CD4-positive, alpha-beta T cell treated with Interleukin-6 at 100 ng/mL for 8 hours (primary cell): ENCODE measurements at regions not wholly inside any gene's neighbourhood (a gene's known extent, or its start where the extent isn't known, plus 50 kb on each side); places are given as distances from the start of the nearest gene placed in this dataset.

ENCODE experiments used
- DNase-seq: peaks from one replicate; pipeline ENCODE4 v3.0.0-alpha.2; 2020; ENCODE audit warnings: mixed read lengths, low spot score

GRCh38 chr6:14031516-14031915, 86.1 kb upstream of the CD83 start:
- no peak for DNase-seq

DNA sequence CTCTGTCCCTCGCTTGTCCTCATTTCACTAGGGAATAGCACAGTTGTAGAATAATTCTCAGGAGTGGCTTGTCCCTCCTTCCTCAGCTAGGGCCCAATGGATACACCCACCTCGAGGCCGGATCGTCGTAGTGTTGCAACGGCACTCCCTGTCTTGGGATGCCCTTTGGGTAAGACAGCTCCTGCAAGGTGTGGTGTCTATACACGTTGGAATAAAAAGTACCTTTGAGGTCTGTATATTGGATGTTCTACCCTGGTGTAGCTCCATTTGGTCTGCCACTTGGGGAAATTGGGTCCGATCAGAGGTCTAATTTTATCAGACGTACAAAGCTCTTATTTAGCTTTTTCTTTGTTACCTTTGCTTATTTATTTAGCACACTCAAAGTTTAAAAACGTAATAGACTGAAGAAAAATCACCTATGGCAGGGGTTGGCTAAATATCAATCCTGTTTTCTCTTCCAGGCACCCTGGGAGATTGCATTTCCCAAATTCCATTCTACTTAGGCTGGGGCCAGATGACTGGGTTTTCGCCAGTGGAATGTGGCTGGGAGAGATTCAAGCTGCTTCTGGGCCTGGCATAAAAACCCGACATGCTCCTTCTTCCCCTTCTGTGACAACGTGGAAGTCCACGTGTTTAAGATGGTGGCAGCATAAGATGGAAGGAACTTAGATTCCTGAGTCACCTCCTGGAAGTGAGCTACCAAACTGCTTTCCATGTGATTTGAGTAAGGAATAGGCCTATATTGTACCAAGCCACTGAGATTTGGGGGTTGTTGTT, 82.3 kb upstream of the CD83 start:
- DNase-seq = no peak

- no peak for DNase-seq
Observed at GRCh38 chr6:14035874-14036273, 81.7 kb upstream of the CD83 start.

GRCh38 chr6:14036911-14037310, 80.7 kb upstream of the CD83 start:
- DNase-seq = no peak

GRCh38 chr6:14037402-14038277, 79.9 kb upstream of the CD83 start:
- DNase-seq = no peak

- DNase-seq = no peak
Observed at GRCh38 chr6:14038467-14039437, 78.8 kb upstream of the CD83 start.

GRCh38 chr6:14040042-14040441, 77.5 kb upstream of the CD83 start:
- DNase-seq = no peak

DNA sequence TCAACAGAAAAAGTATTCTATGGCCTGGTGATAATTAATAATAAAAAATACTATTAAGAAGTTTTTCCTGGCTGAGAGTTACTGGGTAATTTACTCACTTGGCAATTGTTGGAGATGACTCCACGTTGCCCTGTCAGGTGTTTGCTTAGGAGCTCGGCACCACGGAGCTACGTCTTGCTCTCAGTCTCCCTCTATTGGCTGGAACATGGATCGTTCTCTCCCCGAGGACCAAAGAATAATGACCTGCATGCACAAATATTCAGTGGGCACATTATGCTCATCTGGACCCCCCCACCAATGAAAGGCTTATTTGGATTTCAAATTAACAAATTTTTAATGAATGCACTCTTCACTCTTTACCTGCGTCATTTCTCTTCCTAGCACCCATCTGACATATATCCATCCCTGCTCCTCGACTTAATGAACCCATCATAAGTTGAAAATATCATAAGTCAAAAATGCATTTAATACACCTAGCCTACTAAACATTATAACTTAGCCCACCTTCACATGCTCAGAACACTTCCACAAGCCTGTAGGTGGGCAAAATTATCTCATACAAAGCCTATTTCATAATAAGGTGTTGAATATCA, 71.0 kb upstream of the CD83 start:
- peak; percentile 37 for DNase-seq

DNA sequence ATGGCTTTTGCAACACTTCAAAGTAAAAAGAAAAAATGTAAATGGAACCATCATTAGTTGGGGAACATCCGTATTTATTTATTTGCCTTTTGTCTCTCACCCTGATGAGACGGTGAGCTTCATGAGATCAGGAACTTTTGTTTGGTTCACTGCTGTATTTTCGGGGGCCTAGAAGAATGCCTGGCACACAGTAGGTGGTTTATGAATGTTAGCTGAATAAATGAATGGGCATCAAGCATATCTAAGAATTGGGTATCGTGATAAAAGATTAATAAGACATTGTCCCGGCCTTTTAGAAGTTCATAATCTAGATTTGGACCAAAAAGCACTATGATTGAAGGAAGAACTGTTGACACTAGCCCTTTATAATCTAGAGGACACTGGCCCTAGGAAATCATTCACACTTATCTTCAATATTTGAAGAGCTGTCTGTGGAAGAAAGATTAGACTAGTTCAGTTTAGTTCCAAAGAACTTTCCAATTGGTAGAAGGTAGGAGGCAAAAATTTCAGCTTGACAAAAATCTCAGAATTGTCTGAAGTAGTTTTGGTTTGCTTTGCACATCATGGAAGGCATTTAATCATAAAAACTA, 70.3 kb upstream of the CD83 start:
- no peak for DNase-seq

- DNase-seq = no peak
Observed at GRCh38 chr6:14048837-14049236, 68.7 kb upstream of the CD83 start.

DNA sequence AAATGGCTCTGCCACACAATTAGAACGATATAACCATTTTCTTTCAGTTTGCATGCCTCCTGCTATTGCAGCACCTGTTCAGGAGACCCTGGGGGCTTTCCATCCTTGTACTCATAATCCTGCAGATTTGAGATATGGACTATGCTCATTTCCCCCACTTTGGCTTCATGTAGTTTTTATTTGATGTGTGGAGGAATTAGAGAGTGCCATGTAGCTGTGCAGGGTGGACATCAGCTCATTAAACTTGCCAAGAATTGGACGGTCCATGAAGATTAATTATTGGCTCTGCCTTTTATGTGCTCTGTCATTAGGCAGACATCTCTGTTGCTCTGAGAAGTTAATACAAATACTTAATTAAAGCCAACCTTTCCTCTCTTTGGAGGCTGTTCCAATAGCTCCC, 66.2 kb upstream of the CD83 start:
- no peak for DNase-seq

DNA sequence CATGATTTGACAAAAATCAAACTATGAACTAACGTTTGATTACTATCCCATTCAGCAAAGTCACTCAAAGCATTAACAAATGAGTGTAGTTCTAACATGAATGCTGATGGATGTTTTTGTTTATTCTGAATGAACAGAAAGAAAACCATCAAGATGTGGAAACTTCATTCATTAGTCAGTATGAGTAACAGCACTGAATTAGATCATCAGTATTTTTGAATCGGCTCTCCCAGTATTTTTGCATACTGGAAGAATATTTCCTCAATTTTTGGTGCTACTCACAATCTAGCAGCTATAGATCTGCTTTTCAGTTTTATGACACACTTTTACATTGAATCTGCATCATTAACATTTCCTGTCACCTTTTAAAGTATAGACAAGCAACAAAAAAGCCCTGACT, 63.8 kb upstream of the CD83 start:
- no peak for DNase-seq

- DNase-seq = no peak
Observed at GRCh38 chr6:14055541-14055940, 62.0 kb upstream of the CD83 start.

GRCh38 chr6:14058029-14058695, 59.4 kb upstream of the CD83 start:
- no peak for DNase-seq

DNA sequence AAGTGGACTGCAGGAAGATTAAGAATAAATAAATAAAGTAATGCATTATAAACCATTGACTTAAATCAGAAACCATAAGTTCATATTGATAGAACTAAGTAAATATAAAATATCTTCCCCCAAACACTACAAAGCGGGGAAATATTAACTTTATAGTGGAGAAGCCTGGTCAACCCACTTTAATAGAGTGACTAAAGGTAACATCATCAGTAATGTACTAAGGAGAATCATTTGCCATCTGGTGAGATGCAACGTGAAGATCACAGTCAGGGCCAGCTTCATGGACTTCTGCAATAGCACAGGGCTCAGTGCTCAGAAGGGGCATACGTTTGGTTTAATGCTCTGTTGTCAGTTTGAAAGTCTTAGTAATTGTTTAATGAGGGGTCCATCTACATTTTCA, 58.8 kb upstream of the CD83 start:
- DNase-seq = no peak

GRCh38 chr6:14059791-14060436, 57.7 kb upstream of the CD83 start:
- DNase-seq = no peak

DNA sequence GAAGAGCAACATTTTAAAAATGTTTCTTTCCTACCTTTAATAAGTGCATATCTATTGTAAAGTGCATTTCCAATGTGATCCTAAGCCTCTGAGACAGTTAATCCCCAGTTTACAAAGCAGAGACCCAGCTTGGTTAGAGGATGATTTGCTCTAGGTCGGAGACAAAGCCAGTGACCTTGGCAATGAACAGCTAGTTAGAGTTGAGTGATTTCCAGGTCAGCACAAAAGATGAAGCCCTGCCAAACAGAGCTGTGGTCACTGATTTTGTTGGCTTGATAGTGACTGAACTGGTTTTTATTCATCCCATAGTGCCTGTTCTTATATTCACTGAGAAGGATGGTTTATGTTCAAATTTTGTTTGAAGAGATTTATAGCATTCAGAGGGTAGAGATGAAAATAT, 56.6 kb upstream of the CD83 start:
- DNase-seq = no peak

- DNase-seq = no peak
Observed at GRCh38 chr6:14061643-14062042, 55.9 kb upstream of the CD83 start.

- DNase-seq = no peak
Observed at GRCh38 chr6:14062345-14063029, 55.1 kb upstream of the CD83 start.

DNA sequence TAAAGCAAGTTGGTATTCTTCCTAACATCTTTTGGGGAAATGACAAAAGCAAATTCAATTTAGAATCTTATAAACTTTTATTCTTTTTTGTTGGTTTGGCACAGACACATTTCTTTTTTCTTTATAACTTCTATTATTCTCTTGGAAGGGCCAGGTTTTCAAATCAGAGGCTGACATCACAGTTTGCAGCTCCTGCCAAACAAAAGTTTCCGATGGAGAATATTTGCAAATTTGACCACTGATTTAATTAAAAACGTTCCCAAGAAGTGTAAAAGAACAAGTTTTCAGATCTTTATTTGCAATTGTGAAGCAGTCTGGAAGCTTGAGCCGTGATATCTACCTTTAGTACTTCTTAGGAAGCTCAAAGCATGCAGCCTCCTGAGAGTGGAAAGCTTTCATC, 53.8 kb upstream of the CD83 start:
- no peak for DNase-seq
